ENCODE measurements at regions not wholly inside any gene's neighbourhood (a gene's known extent, or its start where the extent isn't known, plus 50 kb on each side); places are given as distances from the start of the nearest gene placed in this dataset.

GRCh38 chr10:118407777-118408176 is 65.7 kb upstream of the FAM204A start:
- peaks cover 0 to 12% of the 10 kb centered on the region in 2 donors for H3K27me3 ChIP-seq
- no peaks in the 10 kb centered on the region for H3K36me3 ChIP-seq
- no peak overlapping the region for H3K27ac ChIP-seq
- no peaks in the 10 kb centered on the region for H3K4me1 ChIP-seq
- intact Hi-C loops (cut with DNase I; ENCODE audit: low total_unique reads), result no loop called here
- no peaks in the 10 kb centered on the region for H3K9me3 ChIP-seq
- TF ChIP-seq POLR2A (IDR thresholded peaks at IDR 0.05) (no peak), POLR2AphosphoS5 (IDR thresholded peaks at IDR 0.05) (no peak), CTCF (IDR thresholded peaks at IDR 0.05) (no peak)
- H3K4me3 ChIP-seq, result no peak overlapping the region
- DNase-seq (ENCODE audit: low spot score in 2 of 2), result no peak

- no peaks in the 10 kb centered on the region for H3K9me3 ChIP-seq
- H3K4me1 ChIP-seq, result no peaks in the 10 kb centered on the region
- TF ChIP-seq POLR2A (IDR thresholded peaks at IDR 0.05) (no peak), POLR2AphosphoS5 (IDR thresholded peaks at IDR 0.05) (no peak), CTCF (IDR thresholded peaks at IDR 0.05) (no peak)
- H3K27me3 ChIP-seq, result peaks cover 0 to 12% of the 10 kb centered on the region in 2 donors
- no peak overlapping the region for H3K4me3 ChIP-seq
- intact Hi-C loops (cut with DNase I; ENCODE audit: low total_unique reads), result no loop called here
- no peak for DNase-seq (ENCODE audit: low spot score in 2 of 2)
- H3K36me3 ChIP-seq, result no peaks in the 10 kb centered on the region
- H3K27ac ChIP-seq, result no peak overlapping the region
Measured at GRCh38 chr10:118407026-118407425, 64.9 kb upstream of the FAM204A start.

- TF ChIP-seq CTCF (IDR thresholded peaks at IDR 0.05) (no peak), POLR2A (IDR thresholded peaks at IDR 0.05) (no peak), POLR2AphosphoS5 (IDR thresholded peaks at IDR 0.05) (no peak)
- no peak for DNase-seq (ENCODE audit: low spot score in 2 of 2)
- no peaks in the 10 kb centered on the region for H3K4me1 ChIP-seq
- intact Hi-C loops (cut with DNase I; ENCODE audit: low total_unique reads), result no loop called here
- H3K36me3 ChIP-seq, result no peaks in the 10 kb centered on the region
- peaks cover 0 to 9% of the 10 kb centered on the region in 2 donors for H3K9me3 ChIP-seq
- no peak overlapping the region for H3K27ac ChIP-seq
- peaks cover 0 to 12% of the 10 kb centered on the region in 2 donors for H3K27me3 ChIP-seq
- no peak overlapping the region for H3K4me3 ChIP-seq
Measured at GRCh38 chr10:118405928-118406327, 63.8 kb upstream of the FAM204A start.

- no peak overlapping the region for H3K27ac ChIP-seq
- no peaks in the 10 kb centered on the region for H3K36me3 ChIP-seq
- peaks cover 0 to 12% of the 10 kb centered on the region in 2 donors for H3K27me3 ChIP-seq
- intact Hi-C loops (cut with DNase I; ENCODE audit: low total_unique reads), result no loop called here
- peaks cover 0 to 9% of the 10 kb centered on the region in 2 donors for H3K9me3 ChIP-seq
- no peak for TF ChIP-seq CTCF (IDR thresholded peaks at IDR 0.05)
- TF ChIP-seq POLR2A (IDR thresholded peaks at IDR 0.05), result no peak
- no peak for TF ChIP-seq POLR2AphosphoS5 (IDR thresholded peaks at IDR 0.05)
- no peak for DNase-seq (ENCODE audit: low spot score in 2 of 2)
- no peaks in the 10 kb centered on the region for H3K4me1 ChIP-seq
- H3K4me3 ChIP-seq, result no peak overlapping the region
Measured at GRCh38 chr10:118403967-118404366, 61.8 kb upstream of the FAM204A start.

- DNase-seq (ENCODE audit: low spot score in 2 of 2), result no peak
- intact Hi-C loops (cut with DNase I; ENCODE audit: low total_unique reads), result no loop called here
- TF ChIP-seq CTCF (IDR thresholded peaks at IDR 0.05) (no peak), POLR2A (IDR thresholded peaks at IDR 0.05) (no peak), POLR2AphosphoS5 (IDR thresholded peaks at IDR 0.05) (no peak)
Measured at GRCh38 chr10:118401708-118402193, 59.6 kb upstream of the FAM204A start.

More at GRCh38 chr10:118401708-118402193, 59.6 kb upstream of the FAM204A start:
- Histone ChIP-seq H3K4me3 (no peak overlapping the region), H3K27ac (no peak overlapping the region), H3K4me1 (no peaks in the 10 kb centered on the region), H3K9me3 (peaks cover 0 to 9% of the 10 kb centered on the region in 2 donors), H3K27me3 (peaks cover 0 to 12% of the 10 kb centered on the region in 2 donors), H3K36me3 (no peaks in the 10 kb centered on the region)
